CD4-positive, alpha-beta T cell treated with Interleukin-4 for 1 hour (primary cell): ENCODE measurements at regions not wholly inside any gene's neighbourhood (a gene's known extent, or its start where the extent isn't known, plus 50 kb on each side); places are given as distances from the start of the nearest gene placed in this dataset.

Experiments used
- DNase-seq, 2 donors: peaks; one replicate each; pipeline ENCODE4 v3.0.0-alpha.2; 2020 to 2022

- no peak for DNase-seq
Measured at GRCh38 chr4:3853388-3854035, 87.3 kb downstream of the ADRA2C start.

DNA sequence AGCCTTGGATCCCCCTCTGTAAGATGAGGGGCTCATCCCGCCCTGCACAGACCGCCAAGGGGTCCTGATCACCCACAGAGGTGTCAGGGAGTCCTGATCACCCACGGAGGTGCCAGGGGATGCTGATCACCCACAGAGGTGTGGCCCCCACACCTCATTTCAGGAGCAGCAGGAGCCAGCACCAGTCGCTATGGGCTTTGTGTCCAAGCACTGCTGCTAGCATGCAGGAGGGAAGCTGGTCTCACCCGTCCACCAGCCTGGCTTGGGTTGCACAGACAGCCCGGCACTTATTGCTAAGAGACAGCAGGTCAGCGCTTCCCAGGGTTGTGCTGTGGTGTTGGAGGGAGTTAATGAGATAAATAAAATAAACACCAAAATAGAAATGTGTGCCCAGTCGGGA lies 88.5 kb downstream of the ADRA2C start:
- no peak for DNase-seq

DNA sequence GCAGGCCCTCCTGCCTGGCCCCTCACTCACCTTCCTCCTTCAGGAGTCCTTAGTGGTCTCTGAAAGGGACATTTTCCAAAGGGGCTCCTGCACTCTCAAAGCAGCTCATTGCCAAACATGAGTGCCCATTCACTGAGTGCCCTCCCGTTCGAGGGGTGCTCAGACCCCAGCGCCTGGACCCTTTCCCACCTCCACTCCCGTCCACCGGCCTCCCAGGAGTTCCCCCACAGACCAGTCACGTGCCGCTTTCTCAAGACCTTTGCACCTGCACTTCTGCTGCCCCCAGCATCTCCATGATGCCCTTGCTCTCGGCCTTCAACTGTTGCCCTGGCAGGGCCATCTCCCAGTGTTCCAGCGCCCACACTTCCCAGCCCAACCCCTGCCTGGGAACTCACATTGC lies 89.5 kb downstream of the ADRA2C start:
- no peak for DNase-seq

DNA sequence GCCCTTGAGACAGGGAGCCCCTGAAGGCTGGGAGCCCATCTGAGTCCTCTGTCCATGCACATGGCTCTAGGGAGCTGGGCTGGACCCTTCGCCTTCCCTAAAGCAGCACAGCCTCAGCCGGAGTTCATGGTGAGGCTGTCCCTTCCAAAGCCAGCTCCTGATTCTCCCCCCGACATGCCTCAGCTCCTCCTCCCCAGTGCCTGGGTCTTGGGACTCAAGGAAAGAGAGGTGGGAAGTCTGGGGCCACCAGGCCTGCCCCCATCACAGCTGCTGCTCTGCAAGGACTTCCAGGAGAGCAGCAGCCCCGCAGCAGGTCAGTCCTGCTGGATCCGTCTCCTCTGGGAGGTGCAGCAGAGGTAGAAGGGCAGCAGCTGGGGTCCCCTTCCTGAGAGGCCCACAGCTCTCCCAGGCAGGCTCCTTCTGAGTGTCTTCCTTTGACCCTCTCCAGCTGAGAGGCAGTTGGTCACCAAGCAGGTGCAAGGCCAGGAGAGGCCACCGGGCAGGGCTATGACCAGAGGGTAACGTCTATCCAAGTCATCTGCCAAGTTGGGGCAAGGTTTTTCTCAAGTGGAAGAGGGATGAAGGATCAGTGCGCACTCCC lies 90.5 kb downstream of the ADRA2C start:
- no peak for DNase-seq

- DNase-seq, result no peak
Measured at GRCh38 chr4:3857269-3857926, 91.2 kb downstream of the ADRA2C start.

DNA sequence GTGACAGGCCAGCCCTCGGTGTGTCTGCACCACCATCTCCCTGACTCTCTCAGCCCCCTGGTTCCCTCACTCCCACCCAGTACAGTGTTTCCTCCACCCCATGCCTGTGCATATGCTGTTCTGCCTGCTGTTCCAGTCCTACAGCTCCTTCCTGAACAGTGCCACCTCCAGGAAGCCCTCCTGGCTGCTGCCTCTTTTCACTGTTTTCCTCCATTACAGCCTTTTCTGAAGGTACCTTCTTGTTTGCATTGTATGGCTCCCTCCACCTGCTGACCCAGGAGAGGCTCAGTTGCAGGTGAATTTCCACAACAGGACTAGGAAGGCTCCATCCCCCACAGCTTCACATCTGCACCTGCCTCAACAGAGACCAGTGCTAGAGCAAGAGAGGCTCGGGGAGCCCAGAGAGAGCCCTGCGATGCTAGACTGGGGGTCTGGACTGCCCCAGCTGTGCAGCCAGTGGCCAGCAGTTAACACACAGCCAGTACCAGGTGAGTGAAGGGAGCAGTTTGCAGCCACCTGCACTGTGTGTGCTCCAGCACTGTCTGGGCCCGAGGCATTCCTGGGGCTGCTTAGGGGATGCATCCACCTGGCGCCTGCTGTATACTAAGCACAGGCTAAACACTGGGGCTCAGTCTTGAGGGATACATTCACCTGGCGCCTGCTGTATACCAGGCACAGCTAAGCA lies 92.0 kb downstream of the ADRA2C start:
- DNase-seq, result no peak

GRCh38 chr4:3858765-3859388 lies 92.7 kb downstream of the ADRA2C start:
- no peak for DNase-seq

DNA sequence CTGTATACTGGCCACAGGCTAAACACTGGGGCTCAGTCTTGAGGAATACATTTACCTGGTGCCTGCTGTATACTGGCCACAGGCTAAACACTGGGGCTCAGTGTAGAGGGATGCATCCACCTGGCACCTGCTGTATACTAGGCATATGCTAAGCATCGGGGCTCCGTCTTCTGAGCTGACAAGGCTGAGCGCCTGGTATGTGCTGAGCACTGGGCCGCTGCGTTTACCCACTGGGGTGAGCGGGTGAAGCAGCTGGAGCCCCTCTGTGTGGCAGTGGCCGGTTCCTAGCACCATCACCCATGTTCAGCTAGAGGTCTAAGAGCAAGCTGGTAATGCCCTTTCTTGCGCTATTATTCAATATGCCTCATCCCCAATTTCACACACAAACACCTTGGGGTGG lies 93.4 kb downstream of the ADRA2C start:
- DNase-seq, result no peak

DNA sequence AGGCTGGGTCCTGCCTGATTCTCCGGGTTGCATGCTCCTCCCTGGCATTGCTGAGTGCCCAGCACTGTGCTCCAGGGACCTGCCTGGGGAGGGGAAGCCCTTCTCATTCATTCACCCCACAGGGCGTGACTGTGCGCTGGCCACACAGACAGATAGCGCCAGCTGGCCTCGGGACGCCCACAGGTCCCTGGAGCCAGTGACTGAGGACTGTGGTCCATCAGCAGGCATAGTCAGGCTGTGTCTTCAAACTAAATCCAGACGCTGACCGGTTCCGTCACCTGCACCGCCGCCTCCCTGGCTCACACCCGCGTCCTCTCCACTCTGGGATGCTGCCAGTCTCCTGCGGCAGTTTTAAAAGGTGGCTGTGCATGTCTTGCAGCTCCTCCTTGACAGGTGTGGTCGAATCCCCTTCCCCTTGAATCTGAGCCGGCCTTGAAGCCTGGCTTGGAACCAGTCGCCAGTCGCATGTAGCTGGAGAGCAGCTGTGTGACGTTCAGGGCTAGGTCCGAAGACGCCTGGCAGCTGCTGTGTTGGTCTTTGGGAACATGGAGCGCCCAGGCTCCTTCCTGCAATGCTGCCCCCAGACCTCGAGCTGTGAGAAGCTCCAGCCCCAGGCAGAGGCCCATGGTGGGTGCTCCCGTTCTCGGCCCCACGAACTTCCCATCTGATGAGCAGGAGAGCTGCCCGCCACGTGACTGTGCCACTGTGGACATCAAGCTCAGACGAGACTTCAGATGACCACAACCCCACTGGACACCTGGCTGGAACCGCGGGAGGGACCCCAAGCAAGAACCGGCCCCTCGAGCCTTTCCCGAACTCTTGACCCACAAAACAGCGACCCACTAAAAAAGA lies 94.1 kb downstream of the ADRA2C start:
- no peak for DNase-seq

DNA sequence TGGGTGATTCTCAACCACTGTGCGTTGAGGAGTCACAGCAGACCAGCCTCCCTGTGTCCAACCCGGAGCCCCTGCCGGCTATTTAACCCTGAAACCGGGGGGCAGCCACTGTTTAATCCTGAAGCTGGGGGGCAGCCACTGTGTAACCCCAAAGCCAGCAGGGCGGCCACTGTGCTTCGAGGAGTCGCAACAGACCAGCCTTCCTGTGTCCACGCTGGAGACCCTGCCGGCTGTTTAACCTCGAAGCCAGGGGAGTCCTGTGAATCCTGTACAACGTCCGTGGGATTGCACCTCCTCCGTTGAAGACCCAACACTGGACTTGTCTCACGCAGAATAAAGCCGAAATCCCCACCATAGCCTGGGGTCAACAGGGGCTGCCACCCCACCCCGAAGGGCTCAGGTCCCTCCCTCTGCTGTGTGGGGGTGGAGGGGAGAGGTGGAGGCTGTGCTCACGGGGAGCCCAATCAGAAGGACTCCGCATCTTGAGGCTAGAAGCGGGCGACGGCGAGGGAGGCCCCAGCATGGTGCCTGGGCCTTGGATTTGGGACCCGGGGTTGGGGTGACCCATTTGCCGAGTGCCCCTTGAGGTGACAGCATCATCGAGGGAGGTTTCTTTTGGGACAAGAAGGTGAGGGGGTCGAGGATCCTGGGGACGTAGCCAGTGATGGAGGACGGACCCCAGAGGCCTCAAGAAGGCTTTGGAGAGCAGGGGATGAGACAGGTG lies 94.9 kb downstream of the ADRA2C start:
- DNase-seq, result no peak

DNA sequence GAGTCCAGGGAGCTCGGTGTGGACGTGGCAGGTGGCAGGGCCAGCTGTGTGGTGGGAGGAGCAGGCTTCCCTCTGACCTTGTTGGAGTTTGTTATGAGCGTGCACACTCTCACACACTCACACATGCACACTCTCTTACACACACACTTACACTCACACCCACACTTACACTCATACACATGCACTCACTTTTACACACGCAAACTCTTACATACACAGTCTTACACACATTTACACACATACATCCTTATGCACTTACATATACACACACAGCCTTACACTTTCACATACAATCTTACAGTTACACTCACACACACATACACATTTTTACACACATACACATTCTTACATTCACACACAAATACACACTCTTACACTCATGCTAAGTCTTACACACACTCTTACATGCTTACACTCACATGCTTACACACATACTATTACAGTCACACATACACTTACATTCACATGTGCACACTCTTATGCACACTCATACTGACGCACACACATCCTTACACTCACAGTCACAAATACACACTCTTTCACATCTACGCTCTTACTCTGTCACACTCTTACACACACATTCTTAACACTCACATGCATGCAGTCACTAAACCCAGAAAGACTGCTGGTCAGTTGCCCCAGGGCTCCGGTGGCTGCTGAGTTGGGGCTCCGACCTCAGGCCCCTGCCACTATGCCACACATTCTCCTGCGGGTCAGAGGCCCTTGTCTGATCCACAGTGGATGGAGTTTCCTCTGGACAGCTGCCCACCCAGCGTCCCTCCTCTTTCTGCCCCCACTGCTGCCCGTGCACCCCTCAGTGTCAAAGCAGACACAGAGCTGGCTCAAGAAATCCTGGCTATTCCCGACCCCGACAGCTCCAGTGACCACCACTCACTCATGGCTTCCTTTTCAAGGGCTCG lies 95.8 kb downstream of the ADRA2C start:
- DNase-seq, result no peak

DNA sequence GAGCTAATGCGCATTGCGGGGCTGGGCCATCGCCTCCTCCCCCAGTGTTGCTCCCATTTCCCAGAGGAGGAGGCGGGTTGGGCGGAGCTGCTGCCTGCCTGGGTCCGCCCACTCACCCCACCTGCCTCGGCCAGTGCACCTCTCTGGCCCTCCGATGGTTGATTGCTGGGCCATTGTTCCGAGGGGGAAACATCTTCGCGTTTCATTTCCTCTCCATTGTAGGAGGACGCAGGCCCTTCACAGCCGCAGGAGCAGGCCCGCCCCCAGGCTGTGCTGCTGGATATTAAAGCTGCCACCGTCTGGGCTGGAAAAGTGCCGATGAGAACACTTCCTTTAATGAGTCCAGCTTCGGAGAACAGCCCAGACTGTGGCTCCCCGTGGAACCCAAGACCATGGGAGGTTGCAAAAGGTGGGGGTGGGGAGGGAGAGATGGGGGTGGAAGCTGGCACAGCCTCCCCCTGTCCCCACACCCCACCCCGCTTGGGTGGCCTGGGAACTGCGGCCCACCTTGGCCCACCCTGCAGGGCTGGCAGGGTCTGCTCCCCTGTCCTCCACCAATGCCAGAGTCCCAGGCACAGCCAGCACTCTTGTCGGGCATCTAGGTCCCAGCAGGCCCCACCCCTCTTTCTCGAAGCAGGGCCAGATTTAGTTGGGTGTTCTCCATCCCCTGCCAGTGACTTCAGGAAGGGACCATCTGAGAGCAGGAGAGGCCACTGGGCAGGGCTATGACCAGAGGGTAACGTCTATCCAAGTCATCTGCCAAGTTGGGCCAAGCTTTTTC lies 96.6 kb downstream of the ADRA2C start:
- DNase-seq, result no peak

DNA sequence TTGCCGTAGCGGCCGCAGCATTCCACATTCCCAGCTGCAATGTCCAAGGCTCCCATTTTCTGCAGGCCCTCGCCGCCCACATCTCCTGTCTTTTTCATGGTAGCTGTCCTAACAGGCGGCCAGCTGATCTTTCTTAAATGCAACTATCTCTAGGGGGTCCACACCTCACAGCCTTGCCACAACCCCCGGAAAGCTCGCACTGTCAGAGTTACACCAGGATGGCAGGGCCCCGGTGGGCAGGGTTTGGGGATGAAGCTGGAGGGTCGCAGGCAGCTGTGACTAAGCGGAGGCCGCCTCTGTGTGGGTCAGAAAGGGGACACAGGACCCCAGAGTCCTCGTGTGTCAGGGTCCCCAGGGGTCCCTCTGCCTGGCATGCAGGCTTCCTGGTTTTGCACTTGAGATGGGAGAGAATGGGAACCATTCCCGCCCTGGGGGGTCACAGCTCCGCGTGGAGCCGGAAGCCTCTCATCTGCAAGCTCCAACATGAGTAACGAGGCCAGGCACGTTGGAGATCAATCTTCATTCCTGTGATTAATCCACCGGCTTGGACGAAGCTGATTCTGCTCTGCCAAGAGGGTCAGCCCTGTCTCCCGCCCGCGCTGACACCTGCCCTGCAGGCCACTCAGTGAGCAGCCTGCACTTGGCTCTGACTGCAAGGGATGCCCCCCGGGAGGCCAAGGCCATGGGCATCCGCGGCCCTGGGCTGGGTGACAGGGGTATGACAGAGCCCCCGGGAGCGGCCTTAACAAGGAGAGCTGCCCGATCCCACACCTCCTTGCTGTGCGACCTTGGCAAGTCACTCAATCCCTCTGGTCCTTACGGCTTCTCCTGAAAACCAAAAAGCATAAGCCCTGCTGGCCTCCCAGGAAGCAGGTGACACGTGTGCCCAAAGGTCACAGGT lies 97.9 kb downstream of the ADRA2C start:
- no peak for DNase-seq

GRCh38 chr4:3864742-3865721 lies 98.8 kb downstream of the ADRA2C start:
- no peak for DNase-seq

GRCh38 chr4:3865986-3866812 lies 100.0 kb downstream of the ADRA2C start:
- DNase-seq, result no peak

DNA sequence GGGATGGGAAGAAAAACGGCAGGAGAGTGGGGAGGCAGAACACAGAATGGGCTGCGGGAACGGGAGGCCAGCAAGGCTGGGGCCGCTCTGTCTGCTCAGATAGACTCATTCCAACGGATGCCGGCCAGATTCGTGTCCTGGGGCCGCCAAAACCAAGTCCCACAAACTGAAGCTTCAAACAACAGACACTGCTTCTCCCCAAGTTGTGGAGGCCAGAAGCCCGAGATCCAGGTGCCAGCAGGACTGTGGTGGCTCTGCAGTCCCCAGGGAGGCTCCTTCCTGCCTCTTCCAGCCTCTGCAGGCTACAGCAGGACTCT lies 100.6 kb downstream of the ADRA2C start:
- DNase-seq, result no peak
